NCI-H446 (cell line): ENCODE measurements at regions not wholly inside any gene's neighbourhood (a gene's known extent, or its start where the extent isn't known, plus 50 kb on each side); places are given as distances from the start of the nearest gene placed in this dataset.
"Not testable (repeated sequence)": the region's sequence is repeated elsewhere in the genome, so short reads cannot be mapped to it uniquely, and the experiment has no call there.

Experiments used
- DNase-seq, 2 experiments: peaks; one replicate each; lab custom pipeline; 2025; lab: John Stamatoyannopoulos, UW

- no peak for DNase-seq
Measured at GRCh38 chr11:79671401-79671800, 230.6 kb upstream of the TENM4 start.

- DNase-seq, result no peak
Measured at GRCh38 chr11:79670882-79671281, 230.1 kb upstream of the TENM4 start.

DNA sequence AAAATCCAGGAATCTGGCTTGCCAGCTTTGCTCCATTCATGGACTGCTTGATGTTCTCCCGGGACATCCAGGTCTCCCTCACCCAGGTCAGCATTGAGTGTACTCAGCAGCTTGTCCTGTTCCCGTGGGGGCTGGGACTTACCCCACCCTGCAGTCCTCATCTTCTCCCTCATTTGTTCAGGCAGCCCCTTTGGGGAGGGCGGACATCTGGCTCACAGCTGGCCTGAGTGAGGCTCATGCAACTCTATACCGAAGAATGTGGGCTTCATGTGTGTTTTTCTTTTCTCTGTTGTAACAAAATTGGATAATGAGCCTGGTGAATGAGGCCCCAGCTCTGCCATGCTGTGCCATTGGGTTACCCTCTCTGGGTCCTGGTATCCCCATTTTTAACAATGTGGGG lies 227.7 kb upstream of the TENM4 start:
- DNase-seq, result no peak

GRCh38 chr11:79667380-79667779 lies 226.6 kb upstream of the TENM4 start:
- DNase-seq, result no peak

DNA sequence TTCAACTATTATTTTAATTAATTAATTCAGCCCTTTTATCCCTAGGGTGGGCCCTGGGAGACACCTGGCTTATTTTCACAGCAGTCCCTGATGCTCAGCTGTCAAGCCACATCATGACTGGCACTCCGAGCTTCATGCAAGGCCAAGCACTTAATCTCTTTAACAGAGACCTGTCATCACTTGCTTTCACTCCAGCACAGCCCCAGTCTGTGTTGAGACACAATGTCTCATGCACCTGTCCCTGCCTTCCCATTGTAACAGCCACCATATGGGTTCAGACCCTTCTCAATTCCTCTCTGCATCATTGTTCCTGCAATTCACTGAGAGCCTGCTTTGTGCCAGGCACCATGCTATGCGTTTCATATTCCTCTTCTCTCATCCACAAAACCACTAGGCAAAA lies 222.2 kb upstream of the TENM4 start:
- no peak for DNase-seq

DNA sequence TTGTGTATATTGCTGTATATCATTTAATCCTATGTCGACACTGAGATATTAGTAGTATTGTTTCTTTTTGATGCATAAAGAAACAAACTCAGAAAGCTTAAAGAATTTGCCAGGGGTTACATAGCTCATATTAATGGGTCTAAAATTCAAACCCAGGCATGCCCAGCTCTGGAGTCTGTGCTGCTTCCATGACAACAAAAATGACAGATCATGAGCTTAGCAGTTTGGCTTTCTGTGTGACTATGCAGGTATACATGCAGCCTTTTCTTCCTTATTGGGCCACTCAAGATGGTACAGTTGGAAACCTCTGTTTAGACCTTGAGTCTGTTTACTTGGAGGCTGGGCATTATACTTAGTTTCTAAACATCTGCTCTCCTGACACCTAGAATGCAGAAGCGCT lies 220.5 kb upstream of the TENM4 start:
- no peak for DNase-seq

- DNase-seq, result no peak
Measured at GRCh38 chr11:79648766-79649520, 208.1 kb upstream of the TENM4 start.

- no peak for DNase-seq
Measured at GRCh38 chr11:79637219-79637618, 196.4 kb upstream of the TENM4 start.

GRCh38 chr11:79634905-79635304 lies 194.1 kb upstream of the TENM4 start:
- no peak for DNase-seq

- no peak for DNase-seq
Measured at GRCh38 chr11:79627281-79627680, 186.5 kb upstream of the TENM4 start.

DNA sequence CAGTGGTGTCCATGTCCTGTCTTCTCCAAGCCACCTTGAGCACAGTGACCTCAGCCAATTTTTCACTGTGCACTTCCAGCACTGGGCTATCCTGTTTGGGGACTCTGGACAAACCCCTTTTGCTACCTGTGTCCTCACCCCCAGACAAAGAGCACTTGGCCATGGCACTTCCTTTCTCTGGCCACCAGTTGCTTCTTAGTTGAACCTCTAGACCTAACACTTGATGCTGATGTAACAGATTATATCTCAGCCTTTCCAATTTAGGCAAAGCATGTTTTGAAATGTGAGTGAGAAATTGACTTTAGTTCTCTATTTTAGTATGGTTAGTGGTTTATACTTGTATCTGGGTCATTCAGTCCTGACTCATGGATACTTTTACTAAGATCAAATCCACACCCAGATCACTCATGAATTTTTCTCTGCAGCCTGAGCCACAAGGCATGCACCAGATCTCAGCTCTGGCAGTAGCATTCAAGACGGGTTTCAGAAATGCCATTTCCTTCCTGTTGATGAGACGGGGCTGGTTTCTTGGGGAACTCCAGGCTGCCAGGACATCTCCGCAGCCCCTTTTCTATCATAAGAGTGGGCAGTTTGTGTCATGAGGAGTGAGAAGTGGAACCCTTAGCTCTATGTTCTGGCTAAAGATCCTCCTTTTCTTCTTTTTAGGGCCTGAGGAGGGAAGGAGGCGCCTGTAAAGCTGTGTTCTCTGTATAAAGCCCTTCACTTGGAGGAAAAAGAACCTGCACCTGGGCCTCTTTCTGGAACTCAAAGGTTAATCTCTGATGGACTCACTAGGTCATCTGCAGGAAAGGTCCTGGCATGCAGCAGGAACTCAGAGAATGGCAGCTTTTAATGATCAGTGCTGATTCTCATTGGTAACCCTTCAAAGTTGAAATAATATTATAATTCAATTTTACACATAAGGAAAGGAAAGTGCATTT lies 185.6 kb upstream of the TENM4 start:
- DNase-seq, result no peak

DNA sequence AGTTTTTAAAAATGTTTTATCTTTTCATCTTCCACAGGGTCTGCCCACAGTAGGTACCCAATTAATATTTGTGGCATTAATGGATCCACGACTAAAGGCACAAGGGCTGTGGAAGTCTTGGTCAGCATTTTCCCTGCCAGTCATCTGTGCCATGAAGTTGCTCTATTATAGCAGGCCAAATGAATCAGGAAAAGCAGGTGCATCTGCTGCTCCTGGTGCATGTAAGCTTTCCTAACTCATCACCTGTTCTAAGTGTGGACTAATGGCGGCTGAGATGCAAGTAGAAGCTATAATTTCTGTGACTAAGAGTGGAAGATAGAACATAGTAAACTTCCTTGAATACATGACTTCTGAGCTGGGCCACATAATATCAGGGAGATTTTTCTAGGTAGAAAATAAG lies 182.5 kb upstream of the TENM4 start:
- no peak for DNase-seq

DNA sequence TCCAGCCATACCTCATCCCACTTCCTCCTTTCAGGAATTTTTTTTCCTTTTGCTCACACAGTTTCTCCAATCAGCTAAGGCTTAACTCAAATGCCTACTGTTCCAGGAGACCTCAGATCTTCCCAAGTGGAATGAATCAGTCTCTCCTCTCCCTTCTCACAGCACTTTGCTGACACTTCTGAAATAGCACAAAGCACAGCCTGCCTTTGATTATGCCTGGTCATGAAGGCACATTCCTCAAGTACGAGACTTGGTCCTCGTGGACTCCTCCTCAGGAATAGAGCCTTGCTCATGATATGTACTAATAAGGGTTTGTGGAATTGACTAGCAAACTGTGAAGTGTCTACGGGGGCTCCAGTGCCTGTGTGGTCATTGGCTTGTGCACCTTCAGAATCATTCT lies 176.7 kb upstream of the TENM4 start:
- no peak for DNase-seq

GRCh38 chr11:79616392-79616851 lies 175.6 kb upstream of the TENM4 start:
- no peak for DNase-seq

- DNase-seq, result no peak
Measured at GRCh38 chr11:79615425-79615824, 174.6 kb upstream of the TENM4 start.

- DNase-seq, result no peak
Measured at GRCh38 chr11:79610678-79611077, 169.8 kb upstream of the TENM4 start.

- no peak for DNase-seq
Measured at GRCh38 chr11:79610139-79610538, 169.3 kb upstream of the TENM4 start.

DNA sequence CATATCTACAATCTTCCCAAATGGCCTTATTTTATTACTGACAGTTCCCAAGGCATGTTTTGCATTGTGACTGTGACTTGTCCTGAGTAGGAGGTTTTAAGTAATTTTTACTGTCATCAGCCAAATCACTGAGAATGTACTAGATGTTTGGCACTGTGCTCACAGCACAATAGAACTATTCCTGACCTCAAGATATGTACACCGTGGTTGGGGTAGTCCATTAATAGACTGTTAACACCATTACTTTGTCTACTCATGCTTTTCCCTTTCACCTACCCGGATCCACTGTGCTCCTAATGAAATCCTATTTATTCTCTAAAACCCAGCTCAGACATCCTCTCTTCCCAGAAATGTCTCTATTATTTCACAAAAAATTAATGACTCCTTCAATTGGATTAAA lies 168.7 kb upstream of the TENM4 start:
- DNase-seq, result no peak

- not testable (repeated sequence) for DNase-seq
Measured at GRCh38 chr11:79606461-79606860, 165.6 kb upstream of the TENM4 start.

GRCh38 chr11:79600711-79601110 lies 159.9 kb upstream of the TENM4 start:
- no peak for DNase-seq

- DNase-seq, result no peak
Measured at GRCh38 chr11:79594834-79595233, 154.0 kb upstream of the TENM4 start.

GRCh38 chr11:79592824-79593223 lies 152.0 kb upstream of the TENM4 start:
- DNase-seq, result no peak

DNA sequence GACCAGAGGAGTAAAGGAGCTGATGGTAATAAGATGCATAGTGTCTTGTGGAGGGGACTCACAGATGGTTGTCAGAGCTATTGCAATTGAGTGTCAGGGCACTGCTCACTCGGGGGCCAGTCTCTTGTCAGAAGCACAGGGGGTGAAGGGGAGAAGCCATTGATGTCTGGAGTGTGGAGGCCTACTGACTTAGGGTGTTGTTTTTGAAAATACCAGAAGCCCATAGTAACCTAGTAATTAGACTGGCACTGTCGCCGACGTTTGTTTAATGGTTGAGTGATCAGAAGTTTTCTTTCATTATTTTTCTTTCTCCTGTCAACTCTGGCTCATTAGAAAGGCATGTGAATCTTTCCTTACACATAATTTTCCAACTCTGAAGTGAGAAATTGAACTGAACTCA lies 151.6 kb upstream of the TENM4 start:
- DNase-seq, result no peak
